ENCODE measurements at regions not wholly inside any gene's neighbourhood (a gene's known extent, or its start where the extent isn't known, plus 50 kb on each side); places are given as distances from the start of the nearest gene placed in this dataset.

GRCh38 chr9:118732998-118733397 lies 636.2 kb downstream of the BRINP1 start:
- no peak for DNase-seq (ENCODE audit: low read depth, low spot score)

- DNase-seq (ENCODE audit: low read depth, low spot score): no peak
These were observed 634.5 kb downstream of the BRINP1 start for GRCh38 chr9:118734696-118735095.

- no peak for DNase-seq (ENCODE audit: low read depth, low spot score)
These were observed 632.8 kb downstream of the BRINP1 start for GRCh38 chr9:118736406-118736805.

- no peak for DNase-seq (ENCODE audit: low read depth, low spot score)
These were observed 618.0 kb downstream of the BRINP1 start for GRCh38 chr9:118751077-118751847.

- no peak for DNase-seq (ENCODE audit: low read depth, low spot score)
These were observed 617.4 kb downstream of the BRINP1 start for GRCh38 chr9:118751848-118752223.

GRCh38 chr9:118761016-118761790 lies 608.0 kb downstream of the BRINP1 start:
- DNase-seq (ENCODE audit: low read depth, low spot score): no peak

GRCh38 chr9:118767571-118767970 lies 601.7 kb downstream of the BRINP1 start:
- DNase-seq (ENCODE audit: low read depth, low spot score): no peak

GRCh38 chr9:118782790-118783463 lies 586.3 kb downstream of the BRINP1 start:
- no peak for DNase-seq (ENCODE audit: low read depth, low spot score)

GRCh38 chr9:118784033-118784432 lies 585.2 kb downstream of the BRINP1 start:
- no peak for DNase-seq (ENCODE audit: low read depth, low spot score)

- DNase-seq (ENCODE audit: low read depth, low spot score): no peak
These were observed 583.8 kb downstream of the BRINP1 start for GRCh38 chr9:118785456-118785855.

- no peak for DNase-seq (ENCODE audit: low read depth, low spot score)
These were observed 582.4 kb downstream of the BRINP1 start for GRCh38 chr9:118786877-118787276.

GRCh38 chr9:118809160-118809625 lies 560.0 kb downstream of the BRINP1 start:
- no peak for DNase-seq (ENCODE audit: low read depth, low spot score)

- DNase-seq (ENCODE audit: low read depth, low spot score): no peak
These were observed 539.9 kb downstream of the BRINP1 start for GRCh38 chr9:118829334-118829733.

- DNase-seq (ENCODE audit: low read depth, low spot score): no peak
These were observed 536.9 kb downstream of the BRINP1 start for GRCh38 chr9:118832371-118832770.

GRCh38 chr9:118836891-118837290 lies 532.3 kb downstream of the BRINP1 start:
- DNase-seq (ENCODE audit: low read depth, low spot score): no peak

- DNase-seq (ENCODE audit: low read depth, low spot score): no peak
These were observed 497.7 kb downstream of the BRINP1 start for GRCh38 chr9:118871531-118871930.

GRCh38 chr9:118882684-118883083 lies 486.6 kb downstream of the BRINP1 start:
- no peak for DNase-seq (ENCODE audit: low read depth, low spot score)

- no peak for DNase-seq (ENCODE audit: low read depth, low spot score)
These were observed 485.8 kb downstream of the BRINP1 start for GRCh38 chr9:118883411-118883810.

GRCh38 chr9:118891213-118891612 lies 478.0 kb downstream of the BRINP1 start:
- no peak for DNase-seq (ENCODE audit: low read depth, low spot score)

- no peak for DNase-seq (ENCODE audit: low read depth, low spot score)
These were observed 472.8 kb downstream of the BRINP1 start for GRCh38 chr9:118896324-118897000.

- no peak for DNase-seq (ENCODE audit: low read depth, low spot score)
These were observed 451.1 kb downstream of the BRINP1 start for GRCh38 chr9:118918180-118918579.

GRCh38 chr9:118928722-118929121 lies 440.5 kb downstream of the BRINP1 start:
- no peak for DNase-seq (ENCODE audit: low read depth, low spot score)

All from smooth muscle cell of the brain vasculature (primary cell).